IMR-90 (cell line): ENCODE measurements at regions not wholly inside any gene's neighbourhood (a gene's known extent, or its start where the extent isn't known, plus 50 kb on each side); places are given as distances from the start of the nearest gene placed in this dataset.

ENCODE experiments used
- CHD1 ChIP-seq: IDR thresholded peaks from 2 replicates; pipeline ENCODE4 v1.6.1; 2012; ENCODE audit warnings: low read depth, low read length, improper control_type of control experiment
- MAZ ChIP-seq: IDR thresholded peaks from 2 replicates; pipeline ENCODE4 v1.6.1; 2012; ENCODE audit warnings: low read depth, mild to moderate bottlenecking, low read length, improper control_type of control experiment, moderate library complexity, borderline replicate concordance
- POLR2A ChIP-seq: IDR thresholded peaks from 2 replicates; pipeline ENCODE4 v1.6.1; 2012; ENCODE audit warnings: mild to moderate bottlenecking, low read depth, low read length
- RAD21 ChIP-seq: IDR thresholded peaks from 2 replicates; pipeline ENCODE4 v1.6.1; 2012; ENCODE audit warnings: low read length, improper control_type of control experiment
- TF ChIP-seq, protein P1 (sequence below): conservative IDR thresholded peaks from 2 replicates; pipeline ENCODE4 v1.5.1; 2012; ENCODE audit warnings: mild to moderate bottlenecking, low read depth, low read length, improper control_type of control experiment
- TF ChIP-seq, protein P2 (sequence below): fragments of 150-350 bp; IDR thresholded peaks from 2 replicates; pipeline ENCODE4 v1.6.1; 2017; ENCODE audit warnings: mild to moderate bottlenecking, antibody characterized with exemption, low read length, low read depth

DNA sequence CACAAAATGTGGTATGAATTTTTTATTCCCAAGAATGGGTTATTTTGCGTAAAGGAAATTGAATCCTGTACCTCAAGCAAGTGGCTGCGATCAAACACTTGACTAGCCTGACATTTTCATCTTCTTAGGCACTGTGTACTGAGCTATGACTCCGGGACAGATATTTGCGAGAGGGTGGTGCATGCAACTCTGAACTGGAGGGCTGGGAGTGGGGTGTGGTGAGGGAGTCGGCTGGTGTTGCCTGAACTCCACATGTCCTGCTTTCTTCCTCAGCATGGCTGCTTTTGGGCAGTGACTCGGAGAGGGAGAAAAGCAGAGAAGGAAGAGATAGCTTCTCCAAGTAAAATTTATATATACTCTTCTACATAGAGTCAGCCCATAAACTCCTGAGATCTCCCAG lies 68.5 kb upstream of the GATB start:
- TF ChIP-seq, protein P1, sequence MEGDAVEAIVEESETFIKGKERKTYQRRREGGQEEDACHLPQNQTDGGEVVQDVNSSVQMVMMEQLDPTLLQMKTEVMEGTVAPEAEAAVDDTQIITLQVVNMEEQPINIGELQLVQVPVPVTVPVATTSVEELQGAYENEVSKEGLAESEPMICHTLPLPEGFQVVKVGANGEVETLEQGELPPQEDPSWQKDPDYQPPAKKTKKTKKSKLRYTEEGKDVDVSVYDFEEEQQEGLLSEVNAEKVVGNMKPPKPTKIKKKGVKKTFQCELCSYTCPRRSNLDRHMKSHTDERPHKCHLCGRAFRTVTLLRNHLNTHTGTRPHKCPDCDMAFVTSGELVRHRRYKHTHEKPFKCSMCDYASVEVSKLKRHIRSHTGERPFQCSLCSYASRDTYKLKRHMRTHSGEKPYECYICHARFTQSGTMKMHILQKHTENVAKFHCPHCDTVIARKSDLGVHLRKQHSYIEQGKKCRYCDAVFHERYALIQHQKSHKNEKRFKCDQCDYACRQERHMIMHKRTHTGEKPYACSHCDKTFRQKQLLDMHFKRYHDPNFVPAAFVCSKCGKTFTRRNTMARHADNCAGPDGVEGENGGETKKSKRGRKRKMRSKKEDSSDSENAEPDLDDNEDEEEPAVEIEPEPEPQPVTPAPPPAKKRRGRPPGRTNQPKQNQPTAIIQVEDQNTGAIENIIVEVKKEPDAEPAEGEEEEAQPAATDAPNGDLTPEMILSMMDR = no peak
- TF ChIP-seq CHD1 (no peak), MAZ (no peak), POLR2A (no peak), RAD21 (no peak)
- TF ChIP-seq, protein P2, sequence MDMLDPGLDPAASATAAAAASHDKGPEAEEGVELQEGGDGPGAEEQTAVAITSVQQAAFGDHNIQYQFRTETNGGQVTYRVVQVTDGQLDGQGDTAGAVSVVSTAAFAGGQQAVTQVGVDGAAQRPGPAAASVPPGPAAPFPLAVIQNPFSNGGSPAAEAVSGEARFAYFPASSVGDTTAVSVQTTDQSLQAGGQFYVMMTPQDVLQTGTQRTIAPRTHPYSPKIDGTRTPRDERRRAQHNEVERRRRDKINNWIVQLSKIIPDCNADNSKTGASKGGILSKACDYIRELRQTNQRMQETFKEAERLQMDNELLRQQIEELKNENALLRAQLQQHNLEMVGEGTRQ = no peak
